CD4-positive, alpha-beta T cell (primary cell): ENCODE measurements at regions not wholly inside any gene's neighbourhood (a gene's known extent, or its start where the extent isn't known, plus 50 kb on each side); places are given as distances from the start of the nearest gene placed in this dataset.

ENCODE experiments used
- ATAC-seq: fragments of 200-7000 bp; cut with Tn5 transposase; one replicate; pipeline ENCODE4 v1.10.0; 2022; ENCODE audit warnings: mild to moderate bottlenecking; ENCODE audit not compliant: poor library complexity
- CTCF ChIA-PET: fragments of 350-600 bp; sonication (Branson Sonifier 250); formaldehyde crosslinking; loops from one replicate; lab custom pipeline; 2021; ENCODE audit warnings: antibody characterized with exemption, inconsistent platforms; lab: Charles Lee
- POLR2A ChIA-PET: fragments of 350-600 bp; sonication (Branson Sonifier 250); formaldehyde crosslinking; loops from one replicate; lab custom pipeline; 2021; ENCODE audit warnings: antibody characterized with exemption, inconsistent platforms; lab: Charles Lee
- DNase-seq, 14 experiments: peaks; one replicate each; pipeline ENCODE4 v3.0.0-alpha.2; 2013 to 2020; ENCODE audit warnings: mixed read lengths in 2 of 14
- H3K27ac ChIP-seq, 2 donors: one replicate each; pipeline versions ENCODE4 v1.5.1 to v1.7.0; 2013; ENCODE audit warnings: low read length in 2 of 2, low read depth in 1 of 2, mild to moderate bottlenecking in 1 of 2
- H3K27me3 ChIP-seq, 2 experiments: 1 replicate in 1 of 2; 2 replicates in 1 of 2; pipeline versions ENCODE4 v1.6.1 to v1.7.0; 2013; ENCODE audit warnings: low read length in 2 of 2, control low read depth in 1 of 2, mild to moderate bottlenecking in 1 of 2, moderate library complexity in 1 of 2; ENCODE audit not compliant: insufficient read depth in 2 of 2, control insufficient read depth in 1 of 2
- H3K36me3 ChIP-seq: one replicate; pipeline ENCODE4 v1.6.1; 2013; ENCODE audit warnings: low read length, control low read depth; ENCODE audit not compliant: insufficient read depth
- H3K4me1 ChIP-seq: one replicate; pipeline ENCODE4 v1.6.1; 2013; ENCODE audit warnings: low read length, control low read depth; ENCODE audit not compliant: insufficient read depth
- H3K4me3 ChIP-seq: one replicate; pipeline ENCODE4 v1.5.1; 2013; ENCODE audit warnings: mild to moderate bottlenecking, low read length, moderate library complexity
- H3K9me3 ChIP-seq, 2 experiments: 1 replicate in 1 of 2; 2 replicates in 1 of 2; pipeline versions ENCODE4 v1.6.1 to v1.7.0; 2013; ENCODE audit warnings: low read length in 2 of 2, mild to moderate bottlenecking in 2 of 2, control low read depth in 1 of 2, moderate library complexity in 1 of 2; ENCODE audit not compliant: control insufficient read depth in 1 of 2, insufficient read depth in 1 of 2
- H3K27ac Mint-ChIP-seq: one replicate; pipeline ENCODE4 v1.8.0; 2020; ENCODE audit warnings: mixed read lengths
- H3K27me3 Mint-ChIP-seq: one replicate; pipeline ENCODE4 v1.8.0; 2021; ENCODE audit warnings: mixed read lengths
- H3K36me3 Mint-ChIP-seq: one replicate; pipeline ENCODE4 v1.8.0; 2021; ENCODE audit warnings: low read depth, mixed read lengths
- H3K4me1 Mint-ChIP-seq: one replicate; pipeline ENCODE4 v1.8.0; 2021; ENCODE audit warnings: low read depth, mixed read lengths
- H3K4me3 Mint-ChIP-seq: one replicate; pipeline ENCODE4 v1.8.0; 2020; ENCODE audit warnings: mild to moderate bottlenecking, mixed read lengths
- H3K9me3 Mint-ChIP-seq: one replicate; pipeline ENCODE4 v1.8.0; 2020; ENCODE audit warnings: mixed read lengths
- CTCF ChIP-seq: fragments of 200-600 bp; IDR thresholded peaks from one replicate; pipeline ENCODE4 v1.8.0; 2022; ENCODE audit warnings: antibody characterized with exemption, mild to moderate bottlenecking
- intact Hi-C, 2 experiments: fragments of 100-400 bp; cut with DNase I in 1 of 2; cut with micrococcal nuclease in 1 of 2; formaldehyde crosslinking; loops; one replicate each; pipeline versions ENCODE4 v1.15.1 to v1.9.0; 2023 to 2025; cut with DNase I, micrococcal nuclease

- no peak overlapping the region for H3K4me3 Mint-ChIP-seq
- H3K27me3 Mint-ChIP-seq = no peaks in the 10 kb centered on the region
- H3K9me3 Mint-ChIP-seq = no peaks in the 10 kb centered on the region
- no peak overlapping the region for H3K27ac Mint-ChIP-seq
- H3K4me1 Mint-ChIP-seq = no peaks in the 10 kb centered on the region
- H3K9me3 ChIP-seq = peaks cover 0 to 11% of the 10 kb centered on the region in 2 experiments
- no peaks in the 10 kb centered on the region for H3K27me3 ChIP-seq
- ChIA-PET POLR2A (no interaction called here), CTCF (no interaction called here)
- H3K4me3 ChIP-seq = no peak overlapping the region
- no peaks in the 10 kb centered on the region for H3K4me1 ChIP-seq
- H3K36me3 Mint-ChIP-seq = no peaks in the 10 kb centered on the region
- DNase-seq = no peak
- TF ChIP-seq CTCF = no peak
- intact Hi-C loops = no loop called here
- no peak for ATAC-seq
- no peaks in the 10 kb centered on the region for H3K36me3 ChIP-seq
- no peak overlapping the region for H3K27ac ChIP-seq
Observed at GRCh38 chr9:120152295-120152694, 427.7 kb downstream of the CDK5RAP2 start.

GRCh38 chr9:120151806-120152205, 428.2 kb downstream of the CDK5RAP2 start:
- Mint-ChIP-seq H3K27ac (no peak overlapping the region), H3K4me3 (no peak overlapping the region), H3K9me3 (no peaks in the 10 kb centered on the region), H3K36me3 (no peaks in the 10 kb centered on the region), H3K4me1 (no peaks in the 10 kb centered on the region), H3K27me3 (no peaks in the 10 kb centered on the region)
- Histone ChIP-seq H3K4me3 (no peak overlapping the region), H3K4me1 (no peaks in the 10 kb centered on the region), H3K27ac (no peak overlapping the region), H3K36me3 (no peaks in the 10 kb centered on the region), H3K27me3 (no peaks in the 10 kb centered on the region), H3K9me3 (peaks cover 0 to 7% of the 10 kb centered on the region in 2 experiments)
- intact Hi-C loops = no loop called here
- POLR2A ChIA-PET = no interaction called here
- TF ChIP-seq CTCF = no peak
- ATAC-seq (no peak), DNase-seq (no peak)
- CTCF ChIA-PET = no interaction called here

GRCh38 chr9:120151149-120151548, 428.8 kb downstream of the CDK5RAP2 start:
- TF ChIP-seq CTCF = no peak
- Histone ChIP-seq H3K27ac (no peak overlapping the region), H3K9me3 (peaks cover 0 to under 1% of the 10 kb centered on the region in 2 experiments), H3K4me1 (no peaks in the 10 kb centered on the region), H3K4me3 (no peak overlapping the region), H3K36me3 (no peaks in the 10 kb centered on the region), H3K27me3 (no peaks in the 10 kb centered on the region)
- Mint-ChIP-seq H3K9me3 (no peaks in the 10 kb centered on the region), H3K27ac (no peak overlapping the region), H3K36me3 (no peaks in the 10 kb centered on the region), H3K4me3 (no peak overlapping the region), H3K27me3 (no peaks in the 10 kb centered on the region), H3K4me1 (no peaks in the 10 kb centered on the region)
- intact Hi-C loops = no loop called here
- CTCF ChIA-PET = no interaction called here
- ATAC-seq = no peak
- POLR2A ChIA-PET = no interaction called here
- no peak for DNase-seq
